K562 (cell line): ENCODE measurements at regions not wholly inside any gene's neighbourhood (a gene's known extent, or its start where the extent isn't known, plus 50 kb on each side); places are given as distances from the start of the nearest gene placed in this dataset.
"Not testable (repeated sequence)": the region's sequence is repeated elsewhere in the genome, so short reads cannot be mapped to it uniquely, and the experiment has no call there.

ENCODE experiments used
- ATAC-seq: fragments of 200-7000 bp; cut with Tn5 transposase; 3 replicates; pipeline ENCODE4 v1.9.1; 2020; ENCODE audit warnings: moderate library complexity
- BruUV-seq: library from RNA; stranded (reverse); fragments of 400-500 nt; replicated peaks from 2 replicates; lab custom pipeline; 2021; lab: Mats Ljungman, UMichigan
- CTCF ChIA-PET: fragments of 300-600 bp; formaldehyde crosslinking; extraction: SDS; loops from one replicate; lab custom pipeline; 2021; ENCODE audit warnings: low intra/inter-chr PET ratio; lab: Yijun Ruan, JAX
- POLR2A ChIA-PET: fragments of 300-600, 350-650 bp; sonication (Branson Sonifier 250); formaldehyde crosslinking; extraction: SDS; loops from one replicate; lab custom pipeline; 2021; ENCODE audit warnings: antibody characterized with exemption, inconsistent platforms; lab: Yijun Ruan, JAX
- DNase-seq, 4 experiments: peaks; one replicate each; pipeline versions ENCODE4 v3.0.0 to v3.0.0-alpha.2; 2011 to 2018; ENCODE audit warnings: low spot score in 3 of 4, mixed read lengths in 3 of 4; ENCODE audit errors: extremely low read depth in 1 of 4
- FAIRE-seq: peaks from 2 replicates; lab custom pipeline; 2011; peaks lifted over from hg19 to GRCh38; lab: Jason Lieb, UNC
- H2AFZ ChIP-seq: 2 replicates; pipeline ENCODE4 v1.6.0; 2011; ENCODE audit warnings: low read depth, low read length, control low read depth, inconsistent platforms
- H3K27ac ChIP-seq: fragments of 200-600 bp; 3 replicates; pipeline ENCODE4 v1.8.0; 2011; ENCODE audit warnings: low read depth, mild to moderate bottlenecking, control low read depth, inconsistent platforms, low read length, moderate library complexity, mixed read lengths; ENCODE audit errors: extremely low read depth
- H3K27me3 ChIP-seq, 2 experiments: fragments of 300-600 bp in 1 of 2; 2 replicates in 1 of 2; 3 replicates in 1 of 2; pipeline versions ENCODE4 v1.6.0 to v1.8.0; 2011; ENCODE audit warnings: inconsistent platforms in 2 of 2, low read length in 2 of 2, mild to moderate bottlenecking in 1 of 2, mixed read lengths in 1 of 2, moderate library complexity in 1 of 2; ENCODE audit not compliant: control insufficient read depth in 2 of 2, insufficient read depth in 2 of 2
- H3K36me3 ChIP-seq: fragments of 300-600 bp; 3 replicates; pipeline ENCODE4 v1.8.0; 2011; ENCODE audit warnings: mild to moderate bottlenecking, low read length, inconsistent platforms; ENCODE audit not compliant: control insufficient read depth, insufficient read depth
- H3K4me1 ChIP-seq, 2 experiments: fragments of 200-600 bp in 1 of 2; replicated peaks in 1 of 2; 2 replicates in 1 of 2; 3 replicates in 1 of 2; pipeline versions ENCODE4 v1.5.1 to v1.8.0; 2011; ENCODE audit warnings: inconsistent platforms in 2 of 2, low read length in 2 of 2, mild to moderate bottlenecking in 1 of 2, mixed read lengths in 1 of 2, moderate library complexity in 1 of 2; ENCODE audit not compliant: control insufficient read depth in 2 of 2, insufficient read depth in 2 of 2
- H3K4me2 ChIP-seq: 2 replicates; pipeline ENCODE4 v1.6.1; 2011; ENCODE audit warnings: low read length, control low read depth, inconsistent platforms, mixed read lengths; ENCODE audit not compliant: insufficient read depth
- H3K4me3 ChIP-seq: fragments of 200-600 bp; sonication (generic), shearing (Covaris generic); 2 replicates; pipeline ENCODE4 v1.5.1; 2016; ENCODE audit warnings: control low read depth, inconsistent platforms
- H3K79me2 ChIP-seq: fragments of 200-600 bp; 3 replicates; pipeline ENCODE4 v1.8.0; 2011; ENCODE audit warnings: low read length, inconsistent platforms; ENCODE audit not compliant: control insufficient read depth, insufficient read depth
- H3K9ac ChIP-seq, 2 experiments: 2 replicates each; pipeline versions ENCODE4 v1.6.0 to v1.6.1; 2011; ENCODE audit warnings: low read depth in 2 of 2, low read length in 2 of 2, control low read depth in 1 of 2, inconsistent platforms in 1 of 2, mild to moderate bottlenecking in 1 of 2, mixed read lengths in 1 of 2; ENCODE audit not compliant: insufficient read depth in 1 of 2
- H3K9me1 ChIP-seq: one replicate; pipeline ENCODE4 v1.6.0; 2011; ENCODE audit warnings: inconsistent platforms, mild to moderate bottlenecking, low read length, moderate library complexity; ENCODE audit not compliant: control insufficient read depth, insufficient read depth
- H3K9me3 ChIP-seq: replicated peaks from 2 replicates; pipeline ENCODE4 v1.5.1; 2011; ENCODE audit warnings: low read depth, low read length, inconsistent platforms; ENCODE audit not compliant: control insufficient read depth, insufficient read depth
- H4K20me1 ChIP-seq: replicated peaks from 2 replicates; pipeline ENCODE4 v1.6.1; 2011; ENCODE audit warnings: low read length, inconsistent platforms, mixed read lengths; ENCODE audit not compliant: control insufficient read depth, insufficient read depth
- ZNF146 ChIP-seq: IDR thresholded peaks from one replicate; pipeline ENCODE4 v1.6.1; 2018; ENCODE audit warnings: missing compliant biosample characterization; ENCODE audit not compliant: unreplicated experiment
- WGBS: fragments of 100-300 bp; shearing (Covaris generic); methylation state at CpG from one replicate; pipeline ENCODE4 v1.1.6; 2016; ENCODE audit warnings: low coverage, mixed read lengths; ENCODE audit not compliant: insufficient coverage; ENCODE audit errors: missing lambda C conversion rate; 5-methylcytosine and 5-hydroxymethylcytosine counted together
- in situ Hi-C: fragments of 300-500 bp; cut with MboI; formaldehyde crosslinking; loops from 4 replicates; pipeline ENCODE4 v1.15.0; 2018; ENCODE audit warnings: inconsistent platforms, mixed read lengths
- intact Hi-C: fragments of 100-400 bp; cut with micrococcal nuclease; formaldehyde crosslinking; loops from 2 replicates; pipeline ENCODE4 v1.14.2; 2022

DNA sequence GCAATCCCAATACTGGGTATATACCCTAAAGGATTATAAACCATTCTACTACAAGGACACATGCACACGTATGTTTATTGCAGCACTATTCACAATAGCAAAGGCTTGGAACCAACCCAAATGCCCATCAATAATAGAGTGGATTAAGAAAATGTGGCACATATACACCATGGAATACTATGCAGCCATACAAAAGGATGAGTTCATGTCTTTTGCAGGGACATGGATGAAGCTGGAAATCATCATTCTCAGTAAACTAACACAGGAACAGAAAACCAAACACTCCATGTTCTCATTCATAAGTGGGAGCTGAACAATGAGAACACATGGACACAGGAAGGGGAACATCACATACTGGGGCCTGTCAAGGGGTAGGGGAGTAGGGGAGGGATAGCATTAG, 61.1 kb upstream of the DENND1B start:
- 0% methylated on average over 1 of the region's 1 CpG for WGBS
- in situ Hi-C loops, H3K4me1 ChIP-seq, H4K20me1 ChIP-seq, ATAC-seq, H3K79me2 ChIP-seq, H2AFZ ChIP-seq, DNase-seq, H3K27me3 ChIP-seq, H3K9me1 ChIP-seq, H3K9me3 ChIP-seq, intact Hi-C loops, H3K36me3 ChIP-seq, H3K9ac ChIP-seq, POLR2A ChIA-PET, FAIRE-seq, H3K4me2 ChIP-seq, H3K4me3 ChIP-seq, CTCF ChIA-PET, BruUV-seq, H3K27ac ChIP-seq: not testable (repeated sequence)
- peak; percentile 66 for TF ChIP-seq ZNF146 (CRISPR knock-in tag)

DNA sequence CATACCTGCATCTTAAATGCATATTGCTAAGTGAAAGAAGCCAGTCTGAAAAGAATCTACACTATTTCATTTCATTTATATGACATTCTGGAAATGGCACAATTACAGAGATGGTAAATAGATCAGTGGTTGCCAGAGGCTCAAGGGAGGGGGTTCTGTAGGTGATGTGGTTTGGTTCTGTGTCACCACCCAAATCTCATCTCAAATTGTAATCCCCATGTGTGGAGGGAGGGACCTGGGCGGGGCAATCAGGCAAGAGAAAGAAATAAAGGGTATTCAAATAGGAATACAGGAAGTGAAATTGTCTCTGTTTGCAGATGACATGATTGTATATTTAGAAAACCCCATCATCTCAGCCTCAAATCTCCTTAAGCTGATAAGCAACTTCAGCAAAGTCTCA, 53.7 kb upstream of the DENND1B start:
- 0% methylated on average over 1 of the region's 1 CpG for WGBS
- not testable (repeated sequence) for FAIRE-seq

More for the DNA sequence above, 53.7 kb upstream of the DENND1B start:
- in situ Hi-C loops, ATAC-seq, BruUV-seq, H2AFZ ChIP-seq, H3K27me3 ChIP-seq, H3K4me1 ChIP-seq, intact Hi-C loops, H3K9me1 ChIP-seq, H3K79me2 ChIP-seq, H3K4me3 ChIP-seq, H4K20me1 ChIP-seq, DNase-seq, H3K36me3 ChIP-seq, H3K4me2 ChIP-seq, H3K9me3 ChIP-seq, H3K27ac ChIP-seq, H3K9ac ChIP-seq, CTCF ChIA-PET: not testable (repeated sequence)
- POLR2A ChIA-PET: interaction anchor here (1.2 kb wide), 1 partner anchor 18 kb away, joined by 3 read pairs; no protein-coding TSS in a partner anchor
